Stomach (tissue), 8 donors: ENCODE measurements at regions not wholly inside any gene's neighbourhood (a gene's known extent, or its start where the extent isn't known, plus 50 kb on each side); places are given as distances from the start of the nearest gene placed in this dataset.
"Not testable (repeated sequence)": the region's sequence is repeated elsewhere in the genome, so short reads cannot be mapped to it uniquely, and the experiment has no call there.

ENCODE experiments used
- DNase-seq, 2 donors: peaks; one replicate each; pipeline versions ENCODE4 v3.0.0 to v3.0.0-alpha.2; 2013 to 2019
- H3K27ac ChIP-seq, 5 donors: fragments of 200-600 bp in 4 of 5; sonication (generic) in 4 of 5; one replicate each; pipeline ENCODE4 v1.5.1; 2013 to 2019; ENCODE audit warnings: mild to moderate bottlenecking in 1 of 5, moderate library complexity in 1 of 5
- H3K27me3 ChIP-seq, 3 donors: fragments of 200-600 bp; sonication (generic); one replicate each; pipeline ENCODE4 v1.5.1; 2017 to 2019; ENCODE audit warnings: mixed run types in 1 of 3
- H3K36me3 ChIP-seq, 4 donors: fragments of 200-600 bp; sonication (generic); 1 replicate in 3 of 4; 2 replicates in 1 of 4; pipeline ENCODE4 v1.5.1; 2016 to 2019
- H3K4me1 ChIP-seq, 4 donors: fragments of 200-600 bp; sonication (generic); one replicate each; pipeline ENCODE4 v1.5.1; 2016 to 2019
- H3K4me3 ChIP-seq, 4 donors: fragments of 200-600 bp; sonication (generic) in 3 of 4; one replicate each; pipeline ENCODE4 v1.5.1; 2016 to 2019; ENCODE audit warnings: mild to moderate bottlenecking in 1 of 4
- H3K9me3 ChIP-seq, 4 donors: fragments of 200-600 bp; sonication (generic); one replicate each; pipeline ENCODE4 v1.5.1; 2016 to 2019
- EP300 ChIP-seq: sonication (generic); formaldehyde crosslinking; IDR thresholded peaks from one replicate; pipeline ENCODE4 v1.6.1; 2017; ENCODE audit warnings: antibody characterized with exemption
- POLR2A ChIP-seq, 4 donors: fragments of 450-650 bp; IDR thresholded peaks; one replicate each; pipeline ENCODE4 v1.6.1; 2016; ENCODE audit warnings: antibody characterized with exemption in 4 of 4, control low read depth in 2 of 4, mild to moderate bottlenecking in 1 of 4, moderate library complexity in 1 of 4
- POLR2AphosphoS5 ChIP-seq, 3 donors: sonication (generic); formaldehyde crosslinking; IDR thresholded peaks; one replicate each; pipeline ENCODE4 v1.6.1; 2016; ENCODE audit warnings: antibody characterized with exemption in 3 of 3
- WGBS, 5 donors: extraction: QIAGEN DNeasy Blood & Tissue Kit in 3 of 5; methylation state at CpG; one replicate each; pipeline versions ENCODE4 v1.1.5 to v1.1.7; 2013 to 2018; 5-methylcytosine and 5-hydroxymethylcytosine counted together
- intact Hi-C: fragments of 100-400 bp; cut with DNase I; formaldehyde crosslinking; loops from one replicate; pipeline ENCODE4 v1.15.1; 2023; ENCODE audit warnings: low total_unique reads
- TF ChIP-seq, protein P1 (sequence below), 7 experiments: fragments of 450-650 bp in 4 of 7; fragments of 200-600 bp in 3 of 7; sonication (generic) in 3 of 7; IDR thresholded peaks; one replicate each; pipeline ENCODE4 v1.5.1; 2016 to 2019; ENCODE audit warnings: antibody characterized with exemption in 7 of 7, control low read depth in 2 of 7, mild to moderate bottlenecking in 1 of 7
- donor health status: healthy with polysubstance abuse.
- donor health status: Bipolar disorder and iron deficiency.
- donor health status: healthy.

DNA sequence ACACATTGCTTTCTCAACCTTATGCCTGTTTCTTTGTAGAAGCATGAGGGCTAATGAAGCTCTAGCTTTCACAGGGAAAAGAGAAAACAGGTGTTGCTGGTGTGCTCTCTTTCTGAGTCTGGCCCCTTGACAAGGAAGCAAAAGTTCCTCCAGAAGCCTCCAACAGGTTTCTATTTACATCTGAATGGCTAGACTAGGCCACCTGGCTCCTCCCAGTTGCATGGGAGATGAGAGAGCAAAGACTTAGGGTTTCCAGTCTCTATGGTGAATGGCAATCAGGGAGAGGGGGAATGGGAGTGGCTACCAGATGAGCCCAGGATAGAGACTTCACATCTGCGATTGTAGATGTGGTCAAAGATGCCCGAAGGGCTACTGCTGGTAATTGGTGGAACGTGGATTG, 138.1 kb upstream of the PLXNC1 start:
- no peaks in the 10 kb centered on the region for H3K27me3 ChIP-seq
- no peak overlapping the region for H3K27ac ChIP-seq
- H3K4me1 ChIP-seq = no peaks in the 10 kb centered on the region
- DNase-seq = no peak
- peaks cover 0 to 2% (median 0%) of the 10 kb centered on the region in 4 donors for H3K9me3 ChIP-seq
- H3K36me3 ChIP-seq = no peaks in the 10 kb centered on the region
- TF ChIP-seq, protein P1, sequence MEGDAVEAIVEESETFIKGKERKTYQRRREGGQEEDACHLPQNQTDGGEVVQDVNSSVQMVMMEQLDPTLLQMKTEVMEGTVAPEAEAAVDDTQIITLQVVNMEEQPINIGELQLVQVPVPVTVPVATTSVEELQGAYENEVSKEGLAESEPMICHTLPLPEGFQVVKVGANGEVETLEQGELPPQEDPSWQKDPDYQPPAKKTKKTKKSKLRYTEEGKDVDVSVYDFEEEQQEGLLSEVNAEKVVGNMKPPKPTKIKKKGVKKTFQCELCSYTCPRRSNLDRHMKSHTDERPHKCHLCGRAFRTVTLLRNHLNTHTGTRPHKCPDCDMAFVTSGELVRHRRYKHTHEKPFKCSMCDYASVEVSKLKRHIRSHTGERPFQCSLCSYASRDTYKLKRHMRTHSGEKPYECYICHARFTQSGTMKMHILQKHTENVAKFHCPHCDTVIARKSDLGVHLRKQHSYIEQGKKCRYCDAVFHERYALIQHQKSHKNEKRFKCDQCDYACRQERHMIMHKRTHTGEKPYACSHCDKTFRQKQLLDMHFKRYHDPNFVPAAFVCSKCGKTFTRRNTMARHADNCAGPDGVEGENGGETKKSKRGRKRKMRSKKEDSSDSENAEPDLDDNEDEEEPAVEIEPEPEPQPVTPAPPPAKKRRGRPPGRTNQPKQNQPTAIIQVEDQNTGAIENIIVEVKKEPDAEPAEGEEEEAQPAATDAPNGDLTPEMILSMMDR (IDR thresholded peaks at IDR 0.05) = no peak
- no peak for TF ChIP-seq POLR2A (IDR thresholded peaks at IDR 0.05)
- TF ChIP-seq EP300 = no peak
- no peak for TF ChIP-seq POLR2AphosphoS5 (IDR thresholded peaks at IDR 0.05)
- no peak overlapping the region for H3K4me3 ChIP-seq
- 76 to 93% (median 89%) methylated on average over 3 of the region's 3 CpGs for WGBS, 5 donors
- intact Hi-C loops = no loop called here

DNA sequence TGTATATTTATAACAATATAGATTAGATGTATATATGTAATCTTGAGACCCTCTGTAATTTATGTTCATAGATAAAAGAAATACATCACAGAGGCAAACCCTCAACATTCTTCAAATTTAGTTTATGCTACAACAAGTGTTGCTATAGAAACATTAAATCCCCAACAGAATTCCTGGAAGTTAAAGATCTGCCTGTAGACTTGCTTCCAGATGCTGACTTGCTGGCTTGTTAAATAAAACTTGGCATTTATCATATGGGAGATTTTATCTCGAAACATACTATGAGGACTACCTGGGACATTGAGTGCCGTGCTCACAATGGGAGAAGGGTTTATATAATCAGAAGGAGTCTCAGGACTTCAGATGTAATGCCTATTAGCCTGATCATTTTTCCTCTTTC, 136.3 kb upstream of the PLXNC1 start:
- Histone ChIP-seq H3K4me3 (no peak overlapping the region), H3K27ac (no peak overlapping the region), H3K4me1 (no peaks in the 10 kb centered on the region), H3K9me3 (peaks cover under 1 to 20% (median 8%) of the 10 kb centered on the region in 4 donors), H3K36me3 (no peaks in the 10 kb centered on the region), H3K27me3 (no peaks in the 10 kb centered on the region)
- intact Hi-C loops = no loop called here
- no peak for TF ChIP-seq EP300
- TF ChIP-seq POLR2A (IDR thresholded peaks at IDR 0.05) = no peak
- TF ChIP-seq, protein P1 (IDR thresholded peaks at IDR 0.05) = no peak
- no peak for TF ChIP-seq POLR2AphosphoS5 (IDR thresholded peaks at IDR 0.05)
- 60 to 82% (median 65%) methylated on average over 2 of the region's 2 CpGs for WGBS, 5 donors
- peak in 1 of 2 donors; percentile 42 for DNase-seq

DNA sequence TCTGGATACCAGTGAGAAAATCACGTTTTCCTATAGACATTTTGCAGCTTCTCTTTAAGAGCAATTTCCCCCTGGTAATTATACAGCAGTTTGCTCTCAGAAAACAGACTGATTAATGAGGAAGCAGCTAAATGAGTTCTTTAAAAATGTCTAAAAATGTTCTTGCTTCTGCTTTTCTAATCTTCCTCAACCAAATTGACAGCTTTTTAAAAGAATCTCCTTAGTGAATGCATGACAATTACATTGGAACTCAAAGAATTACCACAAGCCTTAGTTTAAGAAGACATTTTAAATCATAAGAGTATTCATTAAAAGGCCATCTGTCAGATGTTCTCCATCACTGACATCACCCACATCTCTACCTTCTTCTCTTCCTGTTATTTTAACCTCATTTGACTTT, 135.8 kb upstream of the PLXNC1 start:
- no peak overlapping the region for H3K4me3 ChIP-seq
- intact Hi-C loops = no loop called here

DNA sequence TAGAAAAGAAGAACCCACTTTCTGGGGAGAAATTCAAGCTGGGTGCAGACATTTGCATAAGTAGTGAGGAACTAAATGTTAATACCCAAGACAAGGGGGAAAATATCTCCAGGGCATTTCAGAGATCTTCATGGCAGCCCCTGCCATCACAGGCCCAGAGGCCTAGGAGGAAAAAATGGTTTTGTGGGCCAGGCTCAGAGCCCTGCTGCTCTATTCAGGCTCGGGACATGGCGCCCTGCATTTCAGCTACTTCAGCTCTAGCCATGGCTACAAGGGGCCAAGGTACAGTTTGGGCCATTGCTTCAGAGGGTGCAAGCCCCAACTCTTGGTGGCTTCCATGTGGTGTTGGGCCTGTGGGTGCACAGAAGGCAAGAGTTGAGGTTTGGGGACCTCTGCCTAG, 131.1 kb upstream of the PLXNC1 start:
- intact Hi-C loops, H3K27ac ChIP-seq, H3K27me3 ChIP-seq, H3K4me3 ChIP-seq, H3K4me1 ChIP-seq, H3K36me3 ChIP-seq, DNase-seq: not testable (repeated sequence)
- WGBS, 5 donors = 90 to 99% (median 97%) methylated on average over 2 of the region's 2 CpGs
- peaks cover 6 to 34% (median 24%) of the 10 kb centered on the region in 4 donors for H3K9me3 ChIP-seq

More for the DNA sequence above, 135.8 kb upstream of the PLXNC1 start:
- 23 to 49% (median 41%) methylated on average over 1 of the region's 1 CpG for WGBS, 5 donors
- Histone ChIP-seq H3K27me3 (no peaks in the 10 kb centered on the region), H3K9me3 (peaks cover 6 to 25% (median 13%) of the 10 kb centered on the region in 4 donors), H3K36me3 (no peaks in the 10 kb centered on the region), H3K27ac (no peak overlapping the region), H3K4me1 (no peaks in the 10 kb centered on the region)
- no peak for DNase-seq
- TF ChIP-seq POLR2A (IDR thresholded peaks at IDR 0.05) (no peak), POLR2AphosphoS5 (IDR thresholded peaks at IDR 0.05) (no peak), EP300 (no peak)
- TF ChIP-seq, protein P1 (IDR thresholded peaks at IDR 0.05) = no peak

DNA sequence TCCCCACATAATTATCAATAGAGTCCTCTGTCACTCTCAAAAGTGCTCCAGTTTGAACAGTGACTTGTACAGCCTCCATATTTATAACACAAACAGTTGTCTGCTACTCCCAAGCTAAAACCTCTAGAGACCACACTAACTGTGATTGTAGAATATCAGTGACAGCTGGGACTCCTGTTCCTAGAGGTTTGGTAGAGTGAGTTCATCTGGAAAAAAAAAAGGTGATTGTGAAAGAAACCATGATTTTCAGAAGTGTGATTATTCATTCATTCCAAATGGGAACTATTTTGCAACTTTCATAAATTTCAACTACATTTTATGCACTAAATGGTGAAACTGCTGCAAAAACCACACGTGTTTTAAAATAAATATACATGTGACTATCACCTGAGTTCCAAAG, 128.0 kb upstream of the PLXNC1 start:
- Histone ChIP-seq H3K27ac (no peak overlapping the region), H3K4me3 (no peak overlapping the region), H3K4me1 (no peaks in the 10 kb centered on the region), H3K36me3 (no peaks in the 10 kb centered on the region), H3K27me3 (no peaks in the 10 kb centered on the region), H3K9me3 (peaks cover 9 to 46% (median 35%) of the 10 kb centered on the region in 4 donors)
- WGBS, 5 donors = 53 to 69% (median 55%) methylated on average over 1 of the region's 1 CpG
- intact Hi-C loops = no loop called here
- no peak for DNase-seq
- TF ChIP-seq POLR2AphosphoS5 (IDR thresholded peaks at IDR 0.05) (no peak), EP300 (no peak), POLR2A (IDR thresholded peaks at IDR 0.05) (no peak)
- TF ChIP-seq, protein P1 (IDR thresholded peaks at IDR 0.05) = no peak
